Smooth muscle cell of the brain vasculature (primary cell): ENCODE measurements at regions not wholly inside any gene's neighbourhood (a gene's known extent, or its start where the extent isn't known, plus 50 kb on each side); places are given as distances from the start of the nearest gene placed in this dataset.
A peak's percentile ranks its signal among the peaks of the same experiment; 100 is the strongest.
"Not testable (repeated sequence)": the region's sequence is repeated elsewhere in the genome, so short reads cannot be mapped to it uniquely, and the experiment has no call there.

Experiments
- DNase-seq: peaks from one replicate; pipeline ENCODE4 v3.0.0-alpha.2; 2012; ENCODE audit warnings: low read depth, low spot score

DNA sequence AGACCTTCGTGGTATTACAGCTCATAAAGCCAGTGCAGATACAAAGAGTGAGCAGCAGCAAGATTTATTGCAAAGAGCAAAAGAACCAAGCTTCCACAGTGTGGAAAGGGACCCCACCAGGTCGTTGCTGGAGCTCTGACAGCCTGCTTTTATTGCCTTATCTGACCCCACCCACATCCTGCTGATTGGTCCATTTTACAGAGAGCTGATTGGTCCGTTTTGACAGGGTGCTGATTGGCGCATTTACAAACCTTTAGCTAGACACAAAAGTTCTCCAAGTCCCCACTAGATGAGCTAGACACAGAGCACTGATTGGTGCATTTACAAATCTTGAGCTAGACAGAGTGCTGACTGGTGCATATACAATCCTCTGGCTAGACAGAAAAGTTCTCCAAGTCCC, 74.9 kb upstream of the ATP5MC3 start:
- DNase-seq: not testable (repeated sequence)

DNA sequence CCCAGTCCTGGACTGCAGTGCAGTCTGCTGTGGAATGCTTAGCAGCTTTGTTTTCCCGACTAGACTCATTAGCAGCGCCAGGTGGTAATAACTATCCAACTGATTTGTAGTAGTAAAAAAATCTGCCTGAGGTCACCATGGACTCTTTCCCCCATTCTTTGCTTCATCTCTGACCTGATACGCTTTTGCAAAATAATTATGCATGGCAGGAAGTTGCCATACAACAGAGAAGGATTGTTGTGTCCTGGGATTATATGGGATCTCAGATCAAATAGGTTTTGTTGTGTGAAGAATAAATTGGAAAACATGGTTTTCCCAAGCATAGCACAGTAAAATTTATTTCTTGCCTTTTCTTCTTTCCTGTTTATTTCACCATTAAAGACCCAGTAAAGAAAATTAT, 72.4 kb upstream of the ATP5MC3 start:
- no peak for DNase-seq

DNA sequence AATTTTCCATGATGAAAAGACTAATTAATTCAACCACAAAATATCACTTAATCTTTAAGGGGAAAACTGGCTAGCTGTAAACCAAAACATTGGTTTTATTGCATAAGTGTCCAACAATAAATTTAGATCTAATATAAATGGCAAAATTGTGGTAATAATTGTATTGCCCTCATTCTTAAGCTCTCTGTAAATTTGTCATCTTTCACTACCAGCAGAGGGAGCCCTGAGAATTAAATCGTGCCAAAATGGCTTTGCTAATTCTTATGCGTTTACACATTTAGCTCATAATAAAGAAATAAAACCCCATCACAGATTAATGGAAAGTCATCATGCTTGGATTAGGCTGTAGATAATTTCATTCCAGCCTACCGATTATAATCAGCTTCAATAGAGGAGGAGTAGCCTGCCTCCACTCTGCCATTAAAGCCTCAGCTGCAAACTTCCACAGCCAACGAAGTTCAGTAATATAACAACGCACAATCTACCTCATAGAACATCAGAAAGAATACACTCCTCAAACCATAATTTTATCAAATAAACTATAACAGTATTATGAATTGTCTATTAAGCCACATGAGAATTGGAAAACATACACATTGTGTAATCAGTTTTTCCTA, 70.0 kb upstream of the ATP5MC3 start:
- DNase-seq: peak; percentile 9

DNA sequence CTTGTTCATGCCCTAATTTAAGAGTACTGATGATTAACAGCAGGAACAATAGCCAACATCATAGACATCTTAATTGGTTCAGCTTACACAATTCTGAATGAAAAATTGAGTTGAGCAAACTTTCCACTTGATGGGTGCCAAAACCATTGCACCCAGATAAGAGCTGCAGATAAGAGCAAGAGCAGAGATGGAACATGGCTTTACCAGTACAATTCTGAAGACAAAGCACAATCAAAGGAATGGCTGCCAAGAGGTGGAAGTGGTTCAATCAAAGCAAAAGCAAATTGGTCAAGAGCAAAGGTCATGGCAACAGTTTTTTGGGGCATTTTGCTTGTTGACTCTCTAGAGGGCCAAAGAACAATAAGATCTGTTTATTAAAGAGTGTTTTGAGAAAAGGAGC, 65.6 kb upstream of the ATP5MC3 start:
- DNase-seq: no peak

DNA sequence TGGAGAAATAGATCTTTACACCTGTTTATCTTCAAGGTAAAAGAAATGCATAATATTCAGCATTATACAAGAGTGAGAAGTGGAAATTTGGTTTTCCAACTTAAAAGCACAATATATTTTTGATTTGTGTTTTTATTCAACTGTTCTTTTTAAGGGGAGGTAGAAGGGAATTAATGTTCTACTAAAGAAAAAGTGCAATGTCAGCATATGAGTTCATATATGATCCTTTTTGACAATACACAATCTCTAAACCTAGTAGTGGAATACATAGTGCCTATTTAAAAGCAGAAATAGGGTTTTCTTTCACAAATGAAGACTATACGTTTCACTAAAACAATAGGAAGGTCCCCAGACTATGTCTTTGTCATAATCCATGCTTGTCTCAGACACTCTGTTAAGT, 63.2 kb upstream of the ATP5MC3 start:
- DNase-seq: no peak

DNA sequence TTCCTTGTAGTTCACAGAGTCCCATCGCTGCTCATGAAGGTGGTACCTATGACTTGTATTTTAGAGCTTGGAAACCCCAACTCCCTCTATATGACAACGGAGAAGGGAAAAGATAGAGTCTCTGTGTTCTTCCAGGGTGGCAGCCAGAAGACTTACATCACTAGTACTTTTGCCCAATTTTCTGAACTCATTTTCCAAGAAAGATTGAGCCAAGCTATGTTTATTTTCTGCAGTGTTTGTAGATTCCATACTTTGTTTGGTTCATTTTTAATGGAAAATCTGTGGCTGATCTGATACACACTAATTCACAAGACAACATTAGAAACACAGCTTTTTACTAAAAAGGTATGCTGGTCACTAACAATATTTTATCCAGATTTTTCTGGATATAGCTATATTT, 60.2 kb upstream of the ATP5MC3 start:
- no peak for DNase-seq

DNA sequence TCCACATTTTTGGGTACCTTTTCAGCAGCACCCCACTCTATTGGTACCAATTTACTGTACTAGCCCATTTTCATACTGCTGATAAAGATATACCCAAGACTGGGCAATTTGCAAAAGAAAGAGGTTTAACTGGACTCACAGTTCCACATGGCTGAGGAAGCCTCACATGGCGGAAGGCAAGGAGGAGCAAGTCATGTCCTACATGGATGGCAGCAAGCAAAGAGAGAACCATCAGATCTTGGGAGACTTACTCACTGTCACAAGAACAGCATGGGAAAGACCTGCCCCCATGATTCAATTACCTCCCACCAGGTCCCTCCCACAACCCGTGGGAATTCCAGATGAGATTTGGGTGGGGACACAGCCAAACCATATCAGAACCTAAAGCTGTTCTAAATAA, 58.5 kb upstream of the ATP5MC3 start:
- DNase-seq: not testable (repeated sequence)

DNA sequence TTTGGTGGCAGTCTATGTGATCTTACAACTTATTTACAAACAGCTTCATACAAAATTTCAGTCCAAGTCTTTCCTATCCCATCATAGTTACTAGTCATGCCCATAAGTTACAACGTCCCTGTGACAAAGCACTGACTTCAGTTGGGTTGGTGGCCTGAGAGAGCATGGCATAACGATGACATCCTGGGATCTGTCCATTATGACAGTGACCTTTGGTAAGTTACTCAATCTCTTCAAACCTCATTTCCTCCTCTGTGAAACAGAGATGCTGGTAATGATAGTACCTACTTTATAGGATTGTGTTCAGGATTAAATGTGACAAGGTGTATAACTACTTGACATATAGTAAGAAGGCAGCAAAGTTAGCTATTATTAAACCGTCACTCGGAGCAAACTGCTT, 55.4 kb upstream of the ATP5MC3 start:
- no peak for DNase-seq

DNA sequence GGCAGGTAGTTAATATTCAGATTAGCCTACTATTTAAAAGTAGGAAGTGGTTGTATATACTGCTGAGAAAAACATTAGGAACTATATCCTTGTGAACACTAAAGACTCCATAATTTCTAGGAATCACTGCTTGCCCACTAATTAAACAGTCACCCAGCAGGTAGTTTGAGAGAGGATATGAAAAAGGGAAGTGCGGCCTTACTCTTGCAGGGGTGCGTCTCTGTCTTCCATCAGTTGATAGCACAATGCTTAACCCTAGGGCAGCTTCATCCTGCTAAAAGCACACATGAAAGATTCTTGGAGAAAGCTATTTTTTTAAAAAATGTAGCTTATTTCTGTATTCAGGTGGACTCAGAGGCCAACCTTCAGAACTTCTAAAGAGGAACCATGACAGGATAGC, 53.1 kb upstream of the ATP5MC3 start:
- no peak for DNase-seq

DNA sequence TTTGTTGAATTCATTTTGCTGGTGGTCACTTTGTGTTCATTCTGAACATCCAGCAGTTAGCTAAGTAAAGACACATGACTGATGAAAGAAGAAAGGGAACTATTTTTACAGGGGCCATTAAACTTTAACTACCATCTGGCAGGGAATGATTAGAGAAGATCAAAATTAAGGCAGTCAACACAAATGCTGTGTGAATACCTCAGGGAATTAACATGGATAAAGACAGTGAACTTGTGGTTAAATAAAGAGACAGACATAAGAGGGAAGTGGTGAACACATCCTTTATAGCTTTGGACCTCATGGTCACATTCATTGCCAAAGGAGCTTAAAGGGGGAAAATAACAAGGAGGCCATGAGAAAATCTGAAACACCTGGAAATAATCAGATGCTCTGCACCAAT, 52.6 kb upstream of the ATP5MC3 start:
- no peak for DNase-seq

DNA sequence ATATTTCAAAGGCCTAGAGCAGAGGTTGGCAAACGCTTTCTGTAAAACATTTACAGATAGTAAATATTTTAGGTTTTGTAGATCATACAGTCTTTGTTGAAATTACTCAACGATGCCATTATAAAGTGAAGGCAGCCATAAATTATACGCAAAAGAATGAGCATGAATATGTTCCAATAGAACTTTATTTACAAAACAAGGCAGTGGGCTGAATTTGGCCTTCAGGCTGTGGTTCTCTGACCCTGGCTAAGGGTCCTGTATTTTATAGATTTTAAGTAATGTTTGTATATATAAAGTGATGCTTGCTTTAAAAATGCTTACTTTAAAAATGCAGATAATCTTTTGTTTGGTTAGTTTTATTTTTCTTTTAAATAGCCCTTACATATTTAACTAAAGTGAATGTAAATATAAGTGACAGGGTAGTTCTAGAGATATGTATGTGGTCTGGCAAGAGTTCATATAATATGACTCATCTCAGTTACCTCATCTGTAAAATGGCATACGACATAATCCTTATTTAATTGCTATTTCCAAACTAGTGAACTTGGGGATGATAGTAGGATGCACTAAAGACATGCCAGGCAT, 51.7 kb upstream of the ATP5MC3 start:
- no peak for DNase-seq
